DMS79 treated with DMSO at 0.1 percent for 48 hours (cell line): ENCODE measurements at regions not wholly inside any gene's neighbourhood (a gene's known extent, or its start where the extent isn't known, plus 50 kb on each side); places are given as distances from the start of the nearest gene placed in this dataset.

Experiments used
- DNase-seq: peaks from one replicate; lab custom pipeline; 2025; lab: John Stamatoyannopoulos, UW

- DNase-seq: no peak
These were observed 269.7 kb upstream of the FAR2 start for GRCh38 chr12:28879379-28879778.

DNA sequence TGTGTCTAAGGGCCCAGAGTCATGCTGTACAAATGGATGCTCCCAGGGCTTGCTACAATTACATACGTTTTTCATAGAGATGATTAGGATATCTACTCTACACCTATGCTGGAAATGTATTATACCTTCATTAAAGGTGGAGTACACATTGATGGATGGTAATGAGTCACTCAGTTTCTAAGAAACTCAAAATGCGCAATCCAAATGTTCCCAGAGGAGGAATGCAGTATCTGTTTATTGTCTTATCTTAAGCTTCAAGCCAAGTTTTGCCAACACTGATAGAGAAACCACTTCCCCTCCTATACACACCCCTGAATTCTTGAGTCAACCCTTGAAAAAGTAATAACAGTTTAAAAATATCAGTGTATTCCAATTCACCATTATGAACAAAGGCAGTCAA, 266.6 kb upstream of the FAR2 start:
- no peak for DNase-seq

DNA sequence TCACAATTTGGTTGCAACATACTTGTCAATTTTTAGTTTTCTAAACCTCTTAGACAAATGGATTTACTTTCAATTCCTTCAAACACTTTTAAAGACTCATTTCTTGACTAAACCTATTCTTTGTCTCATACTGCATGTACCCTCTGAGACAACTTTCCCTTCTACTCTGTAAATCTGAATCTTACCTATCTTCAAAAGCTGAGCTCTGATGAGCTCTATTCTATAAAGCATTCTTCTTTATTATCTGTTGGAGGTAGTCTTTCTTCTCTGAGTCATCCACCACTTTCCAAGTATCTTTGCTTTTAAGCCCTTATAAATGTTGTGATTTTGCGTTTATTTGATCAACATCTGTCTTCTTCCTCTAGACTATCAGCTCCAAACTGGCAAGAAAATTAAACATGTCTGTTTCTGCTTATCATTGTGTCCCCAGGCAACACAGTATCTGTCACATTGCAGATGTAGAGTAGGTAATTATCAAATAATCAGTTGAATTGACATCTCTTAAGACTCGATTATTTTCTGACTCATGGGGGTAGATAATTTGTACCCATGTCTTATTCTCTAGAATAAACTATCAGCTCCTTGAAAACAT, 265.6 kb upstream of the FAR2 start:
- no peak for DNase-seq

GRCh38 chr12:28884904-28885679, 264.0 kb upstream of the FAR2 start:
- peak; percentile 92 for DNase-seq

DNA sequence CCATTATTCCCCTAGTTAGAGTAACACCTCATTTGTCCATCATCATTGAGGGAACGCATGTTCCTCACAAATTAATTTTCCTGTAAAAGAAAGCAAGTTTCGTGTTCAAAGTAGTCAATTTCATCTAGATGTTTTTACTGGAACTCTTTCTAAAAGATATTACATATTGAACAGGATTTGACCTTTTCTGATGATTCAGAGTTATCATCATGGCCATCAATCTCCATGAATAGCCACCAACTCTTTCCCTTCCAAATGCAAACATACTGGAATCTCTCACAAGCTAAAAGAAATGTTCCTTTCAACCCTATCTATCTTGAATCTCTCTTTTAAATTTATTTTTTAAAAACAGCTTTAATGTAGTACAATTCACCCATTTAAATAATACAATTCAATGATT, 263.1 kb upstream of the FAR2 start:
- no peak for DNase-seq

- no peak for DNase-seq
These were observed 261.6 kb upstream of the FAR2 start for GRCh38 chr12:28887461-28887990.

- no peak for DNase-seq
These were observed 258.4 kb upstream of the FAR2 start for GRCh38 chr12:28890664-28891063.

DNA sequence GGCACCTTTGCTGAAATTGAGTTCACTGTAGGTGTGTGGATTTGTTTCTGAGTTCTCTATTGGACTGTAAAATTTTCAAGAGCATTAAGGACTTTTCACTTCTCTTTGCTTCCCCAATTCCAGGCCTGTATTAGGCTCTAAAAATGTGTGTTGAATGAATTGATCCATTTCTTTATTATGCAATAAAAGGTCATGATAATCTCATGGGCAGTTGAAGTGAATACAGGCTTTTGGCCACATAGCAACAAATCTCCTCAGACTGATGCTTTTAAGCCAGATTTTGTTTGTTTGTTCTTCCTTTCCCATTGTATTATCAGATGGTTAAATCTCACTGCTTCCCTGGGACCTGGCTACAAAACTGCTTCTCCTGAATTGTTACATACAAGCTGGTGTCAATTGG, 258.0 kb upstream of the FAR2 start:
- peak; percentile 41 for DNase-seq

DNA sequence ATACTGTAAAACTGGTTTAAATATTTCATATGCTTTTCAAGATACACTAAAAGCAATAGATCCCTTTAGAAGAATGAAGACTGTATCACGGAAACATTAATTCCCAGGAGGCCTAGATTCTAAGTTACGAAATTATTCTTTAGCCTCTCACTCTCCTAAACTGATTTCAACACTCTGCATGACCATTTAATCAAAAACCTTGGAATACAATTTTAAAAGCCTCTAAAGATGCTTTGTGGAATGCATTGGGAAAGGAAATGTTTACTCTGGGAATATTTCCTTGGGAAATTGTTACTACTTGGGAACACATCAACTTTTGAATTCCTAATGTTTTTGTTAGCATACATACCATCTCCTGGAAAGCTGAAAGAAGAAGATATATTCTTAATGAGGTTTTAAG, 255.7 kb upstream of the FAR2 start:
- DNase-seq: no peak

GRCh38 chr12:28893856-28894255, 255.2 kb upstream of the FAR2 start:
- no peak for DNase-seq

DNA sequence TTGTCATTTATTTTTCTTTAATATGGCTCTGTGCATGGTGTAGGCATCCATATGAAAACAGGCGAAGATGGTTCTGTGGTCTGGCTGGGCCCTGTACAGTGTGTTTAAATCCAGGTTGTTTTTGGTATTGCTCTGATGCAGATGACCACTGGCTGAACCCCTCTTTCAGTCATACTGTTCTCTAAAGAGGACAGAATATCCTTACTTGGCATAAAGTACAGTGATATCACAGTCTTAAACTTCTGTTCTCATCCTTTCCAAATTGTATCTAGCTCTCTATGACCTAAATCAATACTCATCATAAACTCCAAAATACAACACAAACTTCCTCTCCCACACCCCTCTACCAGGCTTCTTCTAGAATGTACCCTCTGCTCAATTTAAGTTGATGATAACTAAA, 252.7 kb upstream of the FAR2 start:
- DNase-seq: no peak

- no peak for DNase-seq
These were observed 251.0 kb upstream of the FAR2 start for GRCh38 chr12:28898038-28898437.

DNA sequence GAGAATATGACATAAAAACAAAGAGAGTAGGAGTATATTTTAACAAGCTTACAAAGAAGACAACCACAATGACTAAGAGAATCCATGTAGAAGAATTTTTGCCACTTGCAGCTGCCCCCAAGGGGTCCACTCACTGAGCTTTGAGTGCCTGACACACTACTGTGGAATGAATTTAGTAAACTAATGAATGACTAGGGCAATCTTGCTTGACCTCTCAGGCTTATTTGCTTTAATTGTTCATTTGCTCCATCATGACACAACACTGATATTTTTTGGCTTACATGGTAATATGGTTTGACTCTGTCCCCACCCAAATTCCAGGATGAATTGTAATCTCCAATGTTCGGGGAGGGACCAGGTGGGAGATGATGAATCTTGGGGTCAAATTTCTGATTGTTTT, 249.1 kb upstream of the FAR2 start:
- DNase-seq: no peak

DNA sequence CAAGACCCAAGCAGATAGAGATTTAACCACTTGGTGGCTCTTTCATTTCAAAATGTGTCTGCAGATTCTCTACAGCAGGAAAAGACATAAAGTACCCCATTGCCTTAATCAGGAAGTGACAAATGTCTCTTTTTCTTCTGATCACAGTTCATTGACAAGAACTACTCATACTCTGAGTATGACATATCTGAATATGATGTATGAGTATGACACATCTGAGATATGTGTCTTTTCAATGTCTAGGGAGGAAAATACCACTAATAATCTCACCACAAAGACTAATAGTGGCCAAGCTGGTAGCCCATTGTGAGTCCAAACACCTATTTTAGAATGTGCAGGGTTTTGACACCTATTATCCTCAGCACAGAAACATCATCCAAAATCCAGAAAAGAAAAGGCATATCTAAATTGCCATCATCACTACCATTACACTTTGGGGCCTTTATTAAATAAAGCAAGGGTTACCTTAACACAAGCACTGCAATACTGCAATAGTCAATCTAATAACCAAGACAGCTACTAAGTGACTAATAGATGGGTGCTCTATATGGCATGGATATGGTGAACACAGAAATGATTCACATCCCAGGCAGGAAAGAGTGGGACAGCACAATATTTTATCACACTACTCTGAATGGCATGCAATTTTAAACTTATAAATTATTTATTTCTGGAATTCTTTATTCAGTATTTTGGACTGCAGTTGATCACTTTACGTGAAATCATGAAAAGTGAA, 243.7 kb upstream of the FAR2 start:
- no peak for DNase-seq

DNA sequence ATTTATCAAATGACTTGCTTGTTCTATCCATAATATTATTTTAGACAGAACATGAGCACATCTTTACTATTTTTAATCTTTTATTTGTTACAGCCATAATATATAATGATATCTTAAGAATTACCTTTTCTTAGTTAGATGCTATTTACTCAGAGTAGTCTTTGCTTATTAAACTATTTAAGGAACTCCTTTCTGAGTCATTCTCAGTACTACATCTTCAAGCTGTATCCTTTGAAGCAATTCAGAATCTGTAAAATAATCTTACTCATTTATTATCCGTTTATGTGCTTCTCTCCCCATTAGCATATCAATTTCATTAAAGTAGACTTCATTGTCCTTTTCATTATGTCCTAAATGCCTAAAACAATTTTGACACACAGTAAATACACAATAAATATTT, 240.4 kb upstream of the FAR2 start:
- DNase-seq: no peak

DNA sequence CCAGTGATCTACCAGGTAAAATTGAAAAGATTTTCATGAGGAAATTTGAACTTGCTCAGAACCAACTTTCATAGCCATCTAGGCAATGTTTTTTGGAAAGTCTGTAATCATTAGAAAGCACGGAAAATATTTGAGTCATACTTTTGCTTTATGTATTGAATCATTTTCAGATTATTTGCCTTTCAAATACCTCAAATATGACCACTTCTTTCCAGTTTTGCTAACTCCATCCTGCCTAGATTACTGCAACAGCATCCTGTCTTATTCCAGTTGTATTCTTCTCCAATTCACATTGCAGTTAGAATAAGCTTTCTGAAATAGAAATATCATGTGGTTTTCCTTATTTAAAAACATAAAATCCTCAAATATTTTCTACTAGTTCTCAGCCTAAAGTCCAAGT, 239.8 kb upstream of the FAR2 start:
- no peak for DNase-seq

DNA sequence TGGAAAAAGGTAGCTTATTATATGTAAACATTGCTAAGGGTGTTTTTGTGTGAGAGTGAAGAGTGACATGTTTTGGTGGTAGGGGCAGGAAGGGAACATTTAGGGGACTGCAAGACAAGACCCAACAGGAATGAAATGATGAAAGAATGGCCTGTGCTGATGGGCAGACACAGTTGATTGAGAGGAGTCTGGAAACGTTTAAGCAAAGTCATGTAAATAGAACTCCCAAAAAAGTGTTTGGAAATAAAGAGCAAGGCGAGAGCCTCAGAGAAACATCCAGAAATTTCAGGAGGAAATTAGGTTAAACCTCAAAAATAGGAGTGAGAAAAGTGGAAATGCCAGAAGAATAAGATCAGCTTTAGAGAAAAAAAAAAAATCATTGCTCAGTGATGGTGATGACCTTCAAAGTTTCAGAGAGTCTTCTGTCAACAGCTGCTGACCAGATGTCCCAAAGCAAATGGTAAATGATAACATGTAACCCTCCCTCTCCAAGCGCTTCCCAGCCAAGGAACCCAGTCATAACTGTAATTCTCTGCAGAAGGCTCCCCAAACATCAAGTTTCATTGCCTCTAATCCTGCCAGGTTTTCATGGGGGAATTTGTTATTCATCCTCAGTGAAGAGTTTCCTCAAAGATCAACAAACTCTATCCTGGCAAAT, 223.2 kb upstream of the FAR2 start:
- DNase-seq: no peak

DNA sequence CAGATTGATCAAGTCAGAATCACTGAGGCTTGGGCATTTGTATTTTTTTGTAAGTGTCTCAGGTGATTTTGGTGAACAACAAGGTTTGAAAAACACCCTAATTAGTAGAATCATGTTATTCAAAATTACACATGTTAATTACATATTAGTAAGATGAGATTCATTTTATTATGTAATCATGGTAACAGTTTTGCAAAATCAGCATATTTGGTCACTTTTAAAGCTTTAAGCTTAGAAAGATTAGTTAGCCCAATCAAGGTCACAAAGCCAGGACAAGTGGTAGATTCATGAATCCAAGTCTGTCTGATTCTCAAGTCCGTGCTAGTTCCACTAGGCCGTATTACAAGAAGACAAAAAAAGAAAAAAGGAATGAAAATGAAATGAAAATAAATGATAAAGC, 218.4 kb upstream of the FAR2 start:
- DNase-seq: no peak

DNA sequence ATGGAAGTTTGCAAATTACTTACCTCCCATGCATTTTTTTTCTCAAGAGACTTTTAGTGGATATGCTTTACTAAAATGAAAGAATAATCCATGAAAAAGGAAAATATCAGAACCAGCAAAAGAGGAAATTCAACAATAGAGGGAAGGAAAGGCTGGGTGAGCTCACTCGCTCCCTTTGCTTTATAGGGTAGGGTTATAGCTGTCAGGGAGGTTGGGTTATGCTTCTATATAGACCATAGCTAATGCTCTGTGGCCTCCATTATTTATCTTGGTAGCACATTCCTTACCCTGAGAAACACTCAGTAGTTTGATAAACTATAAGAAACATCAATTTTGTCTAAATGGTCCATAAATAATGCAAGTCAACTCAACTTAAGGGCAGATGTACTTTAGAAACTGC, 215.9 kb upstream of the FAR2 start:
- DNase-seq: no peak

DNA sequence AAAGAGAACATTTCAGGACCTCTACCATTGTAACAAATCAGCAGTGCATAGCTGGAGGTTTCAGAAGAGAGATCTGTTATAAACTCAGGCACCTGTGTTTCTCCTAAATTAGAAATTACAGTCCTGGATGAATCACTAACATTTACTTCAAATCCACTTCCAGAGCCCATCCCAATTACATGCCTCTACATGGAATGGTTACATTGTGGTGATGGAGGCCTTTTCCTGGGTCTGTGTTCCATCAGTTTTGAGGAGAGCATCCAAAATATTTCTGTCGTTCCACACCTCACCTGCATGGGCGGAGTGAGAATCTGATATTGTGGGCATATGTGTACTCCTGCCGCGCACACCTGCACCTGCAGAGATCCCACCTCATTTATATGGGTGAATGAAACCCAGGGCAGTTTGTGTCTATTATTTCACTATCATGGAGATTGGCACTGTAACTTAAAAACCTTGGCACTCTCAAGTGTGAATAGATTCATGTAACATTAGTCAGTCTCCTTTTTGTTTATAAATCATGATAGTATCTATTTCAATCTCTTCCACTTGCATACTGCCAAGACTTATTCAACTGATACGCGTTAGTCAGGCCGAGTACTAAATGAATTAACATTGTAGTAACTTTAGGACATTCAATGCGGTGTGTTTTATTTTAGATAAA, 215.1 kb upstream of the FAR2 start:
- no peak for DNase-seq

- no peak for DNase-seq
These were observed 212.9 kb upstream of the FAR2 start for GRCh38 chr12:28936221-28936620.

GRCh38 chr12:28936711-28937110, 212.4 kb upstream of the FAR2 start:
- no peak for DNase-seq
